NB4 (cell line): ENCODE measurements at regions not wholly inside any gene's neighbourhood (a gene's known extent, or its start where the extent isn't known, plus 50 kb on each side); places are given as distances from the start of the nearest gene placed in this dataset.

Experiments
- DNase-seq: peaks from one replicate; pipeline ENCODE4 v3.0.0; 2010; ENCODE audit warnings: low read depth
- H3K4me3 ChIP-seq: one replicate; pipeline ENCODE4 v1.5.1; 2011; ENCODE audit warnings: mild to moderate bottlenecking, low read depth, low read length, moderate library complexity
- CTCF ChIP-seq: IDR thresholded peaks from one replicate; pipeline ENCODE4 v1.5.1; 2012; ENCODE audit warnings: low read depth, low read length
- MAX ChIP-seq: IDR thresholded peaks from 2 replicates; pipeline ENCODE4 v1.6.1; 2011; ENCODE audit warnings: low read depth, low read length
- MYC ChIP-seq: IDR thresholded peaks from 2 replicates; pipeline ENCODE4 v1.6.1; 2011; ENCODE audit warnings: low read depth, low read length
- POLR2A ChIP-seq: IDR thresholded peaks from 2 replicates; pipeline ENCODE4 v1.6.1; 2011; ENCODE audit warnings: mild to moderate bottlenecking; ENCODE audit not compliant: insufficient read length; ENCODE audit errors: extremely low read depth

- H3K4me3 ChIP-seq: no peak overlapping the region
- TF ChIP-seq MYC (no peak), MAX (no peak), POLR2A (no peak), CTCF (no peak)
- DNase-seq: no peak
Observed at GRCh38 chr4:173748353-173748752, 218.3 kb upstream of the HAND2 start.

- TF ChIP-seq CTCF (no peak), MYC (no peak), POLR2A (no peak), MAX (no peak)
- no peak overlapping the region for H3K4me3 ChIP-seq
- DNase-seq: no peak
Observed at GRCh38 chr4:173747537-173748257, 217.7 kb upstream of the HAND2 start.

- no peak for DNase-seq
- TF ChIP-seq CTCF (no peak), POLR2A (no peak), MYC (no peak), MAX (no peak)
- H3K4me3 ChIP-seq: no peak overlapping the region
Observed at GRCh38 chr4:173746424-173746823, 216.4 kb upstream of the HAND2 start.

GRCh38 chr4:173745765-173746164, 215.7 kb upstream of the HAND2 start:
- no peak for DNase-seq
- no peak for TF ChIP-seq MYC
- TF ChIP-seq CTCF: no peak
- no peak for TF ChIP-seq MAX
- TF ChIP-seq POLR2A: no peak
- H3K4me3 ChIP-seq: no peak overlapping the region

- H3K4me3 ChIP-seq: no peak overlapping the region
- DNase-seq: no peak
- TF ChIP-seq POLR2A (no peak), MAX (no peak), CTCF (no peak), MYC (no peak)
Observed at GRCh38 chr4:173736840-173737239, 206.8 kb upstream of the HAND2 start.
